KOPT-K1 (cell line): ENCODE measurements at regions not wholly inside any gene's neighbourhood (a gene's known extent, or its start where the extent isn't known, plus 50 kb on each side); places are given as distances from the start of the nearest gene placed in this dataset.

Experiments used
- H3K27ac ChIP-seq: fragments of 200-600 bp; sonication (generic); 2 replicates; pipeline ENCODE4 v1.5.1; 2016; ENCODE audit warnings: antibody characterized with exemption, mild to moderate bottlenecking, low read depth, low read length; ENCODE audit not compliant: poor library complexity, severe bottlenecking
- H3K36me3 ChIP-seq: fragments of 200-600 bp; sonication (generic); 2 replicates; pipeline ENCODE4 v1.5.1; 2017; ENCODE audit warnings: antibody characterized with exemption, mild to moderate bottlenecking, low read length, moderate library complexity; ENCODE audit not compliant: insufficient read depth
- H3K9me3 ChIP-seq: fragments of 200-600 bp; sonication (generic); 2 replicates; pipeline ENCODE4 v1.5.1; 2017; ENCODE audit warnings: antibody characterized with exemption, low read length, mild to moderate bottlenecking; ENCODE audit not compliant: insufficient read depth, poor library complexity, severe bottlenecking

DNA sequence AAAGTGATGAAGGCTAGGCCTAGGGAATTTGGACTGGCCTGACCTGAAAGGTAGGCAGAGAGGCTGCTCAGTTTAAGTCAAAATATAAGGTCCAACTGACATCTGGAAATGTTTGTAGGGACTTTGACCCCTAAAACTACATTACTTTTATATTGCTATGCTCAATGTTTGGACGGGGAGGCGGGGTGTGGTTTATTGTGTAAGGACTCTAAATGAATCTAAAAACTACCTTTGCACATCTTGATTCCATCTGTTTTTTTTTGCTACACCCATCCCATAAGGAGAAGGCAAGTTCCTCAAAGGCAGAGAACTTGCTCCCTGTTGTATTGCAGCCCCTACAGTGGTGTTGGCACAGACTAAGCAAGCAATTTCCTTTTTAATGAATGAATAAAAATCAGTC, 227.1 kb downstream of the HACE1 start:
- H3K27ac ChIP-seq = no peak overlapping the region
- no peaks in the 10 kb centered on the region for H3K9me3 ChIP-seq
- no peaks in the 10 kb centered on the region for H3K36me3 ChIP-seq

DNA sequence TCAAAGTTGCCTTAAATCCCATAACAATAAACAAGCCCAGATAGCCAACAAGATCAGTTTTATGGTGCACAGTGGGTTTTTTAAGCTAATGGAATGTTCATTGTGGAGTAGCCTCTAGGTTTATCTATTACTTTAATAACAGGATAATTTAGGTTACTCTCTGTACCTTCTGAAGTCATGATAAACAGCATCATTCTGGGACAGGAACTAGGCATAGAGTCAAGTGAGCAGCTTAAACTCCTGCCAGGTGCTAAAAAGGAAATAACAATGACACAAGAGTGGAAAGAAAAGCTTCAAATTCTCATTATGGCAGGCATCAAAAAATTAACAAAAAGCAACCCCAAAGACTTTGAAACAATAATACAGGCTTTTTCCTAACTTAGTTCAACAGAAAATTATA, 228.8 kb downstream of the HACE1 start:
- H3K36me3 ChIP-seq = no peaks in the 10 kb centered on the region
- no peak overlapping the region for H3K27ac ChIP-seq
- no peaks in the 10 kb centered on the region for H3K9me3 ChIP-seq

DNA sequence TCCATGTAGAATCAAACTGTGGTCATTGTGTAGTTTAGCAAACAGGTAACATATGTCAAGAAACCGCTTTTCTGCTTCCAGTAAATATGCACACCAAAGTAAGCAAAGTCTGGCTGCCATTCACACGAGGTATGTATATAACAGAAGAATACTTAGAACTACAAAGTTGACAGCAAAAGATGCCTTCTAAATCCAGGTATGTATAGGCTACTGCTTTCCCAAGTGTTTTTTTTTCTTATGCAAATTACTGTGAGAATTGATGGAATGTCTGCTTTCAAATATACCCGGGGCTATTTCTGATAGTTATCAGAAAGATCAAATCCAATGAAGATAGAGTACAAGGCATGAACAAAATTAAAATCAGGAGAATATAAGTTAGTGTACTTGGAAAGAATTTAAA, 229.2 kb downstream of the HACE1 start:
- Histone ChIP-seq H3K27ac (no peak overlapping the region), H3K36me3 (no peaks in the 10 kb centered on the region), H3K9me3 (no peaks in the 10 kb centered on the region)

DNA sequence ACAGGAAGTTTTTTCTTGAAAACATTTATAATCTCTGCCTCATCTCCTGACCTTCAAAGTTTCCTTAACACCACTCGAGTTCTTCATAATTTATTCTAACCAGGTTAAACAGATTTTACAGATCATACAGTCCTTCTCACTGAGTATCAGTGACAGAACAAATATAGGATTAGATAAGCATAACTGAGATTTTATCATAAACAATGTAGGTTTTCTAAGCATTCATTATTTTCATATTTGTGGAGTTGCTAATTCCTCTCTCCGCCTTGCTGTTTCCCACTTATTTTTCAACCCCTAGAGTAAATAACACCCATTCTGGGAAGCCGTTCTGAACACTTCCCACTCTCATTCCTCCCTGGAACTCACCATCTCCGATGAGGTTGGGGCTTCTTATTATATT, 229.9 kb downstream of the HACE1 start:
- no peak overlapping the region for H3K27ac ChIP-seq
- no peaks in the 10 kb centered on the region for H3K36me3 ChIP-seq
- no peaks in the 10 kb centered on the region for H3K9me3 ChIP-seq

DNA sequence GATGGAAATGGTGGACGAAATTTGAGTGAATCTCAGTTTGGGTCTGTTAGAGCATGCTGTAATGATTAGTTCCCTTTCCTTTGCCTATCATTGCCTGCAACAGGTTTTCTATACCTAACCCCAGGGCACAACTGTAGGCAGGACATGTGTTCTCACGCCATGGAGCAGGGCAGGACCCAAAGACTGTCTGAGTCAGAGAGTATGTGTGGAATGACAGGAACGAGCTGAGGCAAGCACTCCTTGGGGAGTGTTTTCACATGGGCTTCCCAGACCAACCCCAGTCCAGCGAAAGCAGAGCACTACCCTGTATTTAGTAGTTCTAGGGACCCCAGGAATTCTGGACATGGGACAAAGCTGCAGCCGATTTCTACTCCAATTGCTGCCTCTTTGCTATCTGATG, 234.2 kb downstream of the HACE1 start:
- Histone ChIP-seq H3K27ac (no peak overlapping the region), H3K9me3 (no peaks in the 10 kb centered on the region), H3K36me3 (no peaks in the 10 kb centered on the region)

DNA sequence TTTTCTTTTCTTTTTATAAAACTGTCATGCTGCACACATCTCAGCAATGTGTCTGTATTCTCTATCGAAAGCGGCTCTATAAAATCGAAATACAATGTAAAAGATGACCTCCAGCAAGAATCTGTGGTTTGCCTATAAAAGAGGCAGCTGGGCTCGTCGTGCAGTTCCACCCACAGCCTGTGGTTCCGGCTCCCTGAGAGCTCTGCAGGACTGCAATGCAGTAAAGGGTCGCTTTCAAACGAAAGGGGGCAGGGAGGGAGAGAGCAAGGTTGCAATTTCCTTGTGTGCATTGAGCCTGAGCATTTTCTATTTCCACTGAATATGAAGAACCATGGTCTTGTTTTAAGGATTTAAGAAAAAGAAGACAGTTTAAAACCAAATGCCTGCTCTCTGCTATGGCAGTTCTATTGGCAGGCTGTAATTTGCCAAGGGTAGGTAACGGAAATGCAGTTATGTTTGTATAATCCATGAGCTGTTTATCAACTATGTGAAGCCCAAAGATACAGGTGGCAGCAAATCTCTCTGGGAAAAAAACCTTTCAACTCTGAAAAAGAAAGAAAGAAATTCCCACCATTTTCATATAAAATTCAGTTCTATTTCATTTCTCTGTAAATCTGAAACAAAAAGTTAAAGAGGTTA, 236.5 kb downstream of the HACE1 start:
- peak overlapping the region; percentile 3 for H3K27ac ChIP-seq
- no peaks in the 10 kb centered on the region for H3K36me3 ChIP-seq
- H3K9me3 ChIP-seq = no peaks in the 10 kb centered on the region

DNA sequence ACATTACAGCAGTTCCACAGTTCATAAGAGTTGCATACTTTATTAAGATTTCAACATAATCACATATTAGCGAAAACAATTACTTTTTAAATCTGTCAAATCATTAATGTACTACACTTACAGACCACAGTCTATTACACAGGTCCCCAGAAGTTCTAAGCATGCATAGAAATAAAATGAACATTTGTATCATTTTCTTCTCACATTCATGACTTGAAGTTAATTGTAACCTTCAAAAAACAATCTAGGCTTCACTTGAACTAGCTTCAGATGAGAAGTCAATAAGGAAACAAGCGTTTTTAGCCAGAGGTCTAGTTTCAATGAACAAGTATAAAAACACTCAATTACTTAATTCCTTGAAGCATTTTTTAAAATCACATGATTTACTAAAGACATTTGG, 238.3 kb downstream of the HACE1 start:
- H3K36me3 ChIP-seq = no peaks in the 10 kb centered on the region
- no peak overlapping the region for H3K27ac ChIP-seq
- no peaks in the 10 kb centered on the region for H3K9me3 ChIP-seq

DNA sequence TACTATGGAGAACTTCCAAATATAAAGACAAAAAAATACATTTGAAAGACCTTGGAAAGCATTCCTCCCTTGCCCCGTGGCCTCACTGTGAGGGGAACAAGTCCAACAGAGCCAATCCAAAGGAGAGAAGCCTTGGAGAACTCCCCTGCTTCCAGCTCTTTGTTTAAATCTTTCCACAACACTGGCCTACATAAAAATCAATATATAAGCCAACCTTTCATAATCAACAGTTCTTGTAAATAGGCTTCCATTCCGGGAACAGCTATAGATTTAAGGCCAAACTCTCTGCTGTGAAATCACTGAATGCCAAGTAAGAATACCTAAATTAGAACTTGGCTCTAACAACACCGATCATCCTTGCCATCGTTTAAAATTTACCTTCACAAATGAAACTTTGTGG, 242.1 kb downstream of the HACE1 start:
- H3K9me3 ChIP-seq = no peaks in the 10 kb centered on the region
- no peak overlapping the region for H3K27ac ChIP-seq
- no peaks in the 10 kb centered on the region for H3K36me3 ChIP-seq

DNA sequence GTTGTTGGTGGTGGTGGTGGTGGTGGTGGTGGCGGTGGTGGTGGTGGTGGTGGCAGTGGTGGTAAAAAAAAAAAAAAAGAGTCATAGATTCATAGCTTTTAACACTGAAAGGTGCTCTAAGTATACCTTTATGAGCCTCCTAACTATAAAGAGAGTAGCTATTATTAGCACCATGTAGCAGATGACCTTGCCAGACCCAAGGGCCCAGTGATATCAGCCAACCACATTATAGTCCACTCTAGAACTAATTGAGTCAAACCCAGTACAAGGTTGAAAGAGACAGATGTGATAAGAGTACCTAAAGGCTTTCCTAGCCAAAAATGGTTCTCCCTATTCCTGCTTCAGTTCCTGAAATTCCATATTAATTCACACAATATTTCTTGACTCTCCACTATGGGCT, 245.3 kb downstream of the HACE1 start:
- no peaks in the 10 kb centered on the region for H3K9me3 ChIP-seq
- no peaks in the 10 kb centered on the region for H3K36me3 ChIP-seq
- no peak overlapping the region for H3K27ac ChIP-seq

DNA sequence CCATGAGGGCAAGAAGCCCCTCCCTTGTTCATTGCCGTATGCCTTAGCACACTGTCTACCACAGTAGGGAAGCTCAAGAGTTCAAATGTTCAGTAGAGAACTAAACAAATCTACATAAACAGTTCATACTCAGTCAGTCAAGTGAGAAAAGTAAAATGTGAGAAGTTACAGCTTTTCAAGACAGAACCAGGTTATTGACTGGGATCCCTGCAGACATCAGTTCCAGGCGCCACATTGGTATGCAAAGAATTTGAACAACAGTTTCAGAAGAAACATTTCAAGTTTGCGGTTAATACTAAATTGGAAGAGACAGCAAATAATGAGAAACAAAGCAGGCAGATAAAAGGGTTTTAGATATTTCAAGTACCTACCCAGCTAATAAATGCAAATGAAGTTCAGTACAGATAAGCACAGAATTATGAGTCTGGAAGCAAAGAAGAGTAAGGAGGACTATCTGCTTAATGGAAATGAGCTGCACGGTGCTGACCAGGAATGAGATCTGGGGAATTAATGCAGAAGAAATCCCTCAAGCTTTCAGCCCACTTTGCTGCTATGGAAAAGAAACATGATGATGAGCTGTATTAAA, 246.2 kb downstream of the HACE1 start:
- H3K36me3 ChIP-seq = no peaks in the 10 kb centered on the region
- H3K9me3 ChIP-seq = no peaks in the 10 kb centered on the region
- H3K27ac ChIP-seq = no peak overlapping the region

DNA sequence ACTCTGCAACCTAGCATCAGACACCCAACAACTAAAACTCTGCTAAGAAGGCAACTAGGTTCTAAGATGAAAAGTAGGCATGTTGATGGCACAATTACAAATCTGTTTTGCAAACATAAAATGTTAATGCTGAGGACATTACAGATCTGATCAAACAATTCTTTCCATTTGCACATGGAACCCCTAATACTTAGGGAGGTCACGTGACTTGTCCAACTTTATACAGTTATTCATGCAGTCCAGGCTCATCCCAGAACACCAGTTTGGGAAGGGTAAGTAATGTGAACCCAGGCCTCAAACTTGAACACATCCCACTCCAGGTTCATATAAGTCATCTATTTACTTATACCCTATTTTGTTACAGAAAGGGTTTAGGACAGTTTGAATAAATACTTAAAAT, 247.2 kb downstream of the HACE1 start:
- Histone ChIP-seq H3K36me3 (no peaks in the 10 kb centered on the region), H3K27ac (no peak overlapping the region), H3K9me3 (no peaks in the 10 kb centered on the region)

DNA sequence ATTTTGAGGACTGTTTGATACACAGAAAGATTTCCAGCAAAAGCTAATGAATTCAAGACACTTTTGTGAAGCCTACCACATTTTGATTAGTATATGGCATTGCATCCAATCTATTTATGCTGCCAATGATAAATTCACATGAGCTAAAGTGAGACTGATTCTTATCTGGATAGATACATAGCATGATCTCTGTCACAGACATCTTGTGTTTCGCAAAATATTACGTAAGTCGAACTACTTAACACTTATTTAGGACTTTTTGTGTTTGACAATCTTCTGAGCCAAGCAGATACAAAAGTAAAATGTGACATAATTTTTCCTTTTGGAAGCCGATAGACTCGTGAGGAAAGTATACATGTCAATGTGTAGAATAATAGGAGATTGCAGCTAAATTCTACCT, 251.6 kb downstream of the HACE1 start:
- H3K9me3 ChIP-seq = no peaks in the 10 kb centered on the region
- H3K27ac ChIP-seq = no peak overlapping the region

DNA sequence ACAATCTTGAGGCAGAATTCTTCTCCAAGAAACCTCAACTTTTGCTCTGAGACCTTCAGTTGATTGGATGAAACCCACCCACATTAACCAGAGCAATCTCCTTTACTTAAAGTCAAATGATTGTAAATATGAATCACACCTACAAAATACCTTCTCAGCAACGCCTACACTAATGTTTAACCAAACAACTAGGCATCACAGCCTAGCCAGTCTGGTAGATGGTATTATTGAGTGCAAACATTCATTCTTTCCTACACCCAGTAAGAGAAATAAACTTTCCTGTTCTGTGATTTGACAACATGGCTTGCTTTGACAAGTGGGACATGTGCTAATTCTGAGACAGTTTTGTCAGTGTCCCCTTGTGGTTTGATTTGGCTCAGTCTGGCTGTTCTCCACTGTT, 252.2 kb downstream of the HACE1 start:
- H3K27ac ChIP-seq = no peak overlapping the region
- no peaks in the 10 kb centered on the region for H3K9me3 ChIP-seq
- H3K36me3 ChIP-seq = no peaks in the 10 kb centered on the region

More for the DNA sequence above, 251.6 kb downstream of the HACE1 start:
- H3K36me3 ChIP-seq = no peaks in the 10 kb centered on the region

DNA sequence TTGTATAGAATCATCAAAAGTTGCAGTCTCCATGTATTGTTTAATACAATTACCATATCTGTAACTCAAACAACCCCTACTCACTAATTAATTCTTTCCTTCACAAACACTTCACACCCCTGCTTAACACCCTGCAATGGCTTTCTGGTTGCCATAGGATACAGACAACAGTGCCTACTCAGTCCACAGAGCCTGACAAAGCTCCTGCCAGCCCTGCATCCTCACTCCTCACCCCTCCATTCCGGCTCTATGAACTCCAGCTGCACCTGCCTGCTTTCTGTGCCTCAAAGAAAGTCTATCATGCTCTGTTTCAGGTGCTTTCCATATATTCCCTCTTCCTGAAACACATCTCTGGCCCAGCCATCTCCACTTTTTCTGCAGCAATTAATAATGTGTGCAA, 253.4 kb downstream of the HACE1 start:
- no peak overlapping the region for H3K27ac ChIP-seq
- H3K36me3 ChIP-seq = no peaks in the 10 kb centered on the region
- H3K9me3 ChIP-seq = no peaks in the 10 kb centered on the region

DNA sequence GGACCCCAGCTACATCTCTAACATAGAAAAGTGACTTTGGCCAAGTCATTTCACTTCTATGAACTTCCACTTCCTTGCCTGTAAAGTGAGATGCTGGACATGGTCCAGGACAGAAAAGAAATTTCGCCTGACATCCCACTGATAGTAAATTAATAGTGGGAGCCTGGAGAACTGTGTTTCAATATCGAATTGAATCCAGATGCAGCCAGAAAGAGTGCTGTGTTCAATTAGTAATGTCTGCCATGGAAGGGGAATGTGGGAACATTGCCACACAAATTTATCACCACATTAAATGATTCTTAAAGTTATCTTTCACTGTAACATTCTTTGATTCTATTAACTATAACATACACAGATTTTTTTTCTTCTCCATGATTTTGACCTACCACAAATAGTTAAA, 255.0 kb downstream of the HACE1 start:
- H3K9me3 ChIP-seq = no peaks in the 10 kb centered on the region
- H3K27ac ChIP-seq = no peak overlapping the region
- H3K36me3 ChIP-seq = no peaks in the 10 kb centered on the region

DNA sequence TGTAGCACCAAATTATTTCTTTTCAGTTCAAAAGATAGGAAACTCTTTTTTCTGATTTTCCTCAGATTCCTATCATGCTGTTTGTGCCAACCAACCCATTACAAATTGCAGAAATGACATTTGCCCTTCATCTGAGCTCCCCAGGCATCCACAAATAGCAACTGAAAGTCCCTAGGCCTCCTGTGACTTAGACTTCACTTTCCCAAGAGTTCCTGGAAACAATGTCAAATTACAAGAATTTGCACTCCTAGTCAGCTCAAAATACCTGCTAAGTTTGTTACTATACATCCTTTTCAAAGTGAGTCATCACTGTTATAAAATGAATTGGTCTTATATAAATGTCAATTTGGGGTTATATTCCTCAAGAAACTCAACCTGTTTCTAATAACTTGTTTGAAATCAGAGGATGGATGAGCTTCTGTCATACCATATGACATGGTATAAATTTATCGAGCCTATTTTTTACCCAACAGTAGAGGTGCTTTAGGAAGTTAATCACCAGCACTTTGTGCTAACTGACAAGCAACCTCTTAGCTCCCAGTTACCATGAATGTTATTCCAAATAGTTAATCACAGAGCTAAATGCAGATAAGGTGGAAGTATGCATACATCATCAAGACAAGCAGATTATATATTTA, 256.5 kb downstream of the HACE1 start:
- Histone ChIP-seq H3K9me3 (no peaks in the 10 kb centered on the region), H3K36me3 (no peaks in the 10 kb centered on the region), H3K27ac (no peak overlapping the region)
